Neural progenitor cell (in vitro differentiated cells): ENCODE measurements at regions not wholly inside any gene's neighbourhood (a gene's known extent, or its start where the extent isn't known, plus 50 kb on each side); places are given as distances from the start of the nearest gene placed in this dataset.

Experiments used
- DNase-seq: peaks from one replicate; pipeline ENCODE4 v3.0.0-alpha.2; 2016; ENCODE audit warnings: low spot score
- H2AFZ ChIP-seq: fragments of 200-600 bp; sonication (generic); replicated peaks from 2 replicates; pipeline ENCODE4 v1.6.1; 2016; ENCODE audit warnings: antibody characterized with exemption
- H3F3A ChIP-seq: fragments of 200-600 bp; sonication (generic); 2 replicates; pipeline ENCODE4 v1.6.1; 2016; ENCODE audit warnings: antibody characterized with exemption, low read depth
- H3K27ac ChIP-seq: fragments of 200-600 bp; sonication (generic); 2 replicates; pipeline ENCODE4 v1.5.1; 2016; ENCODE audit warnings: mild to moderate bottlenecking
- H3K27me3 ChIP-seq: fragments of 200-600 bp; sonication (generic); 2 replicates; pipeline ENCODE4 v1.6.1; 2016; ENCODE audit warnings: mild to moderate bottlenecking, moderate library complexity
- H3K36me3 ChIP-seq: fragments of 200-600 bp; sonication (generic); 2 replicates; pipeline ENCODE4 v1.5.1; 2016
- H3K4me1 ChIP-seq: fragments of 200-600 bp; sonication (generic); 2 replicates; pipeline ENCODE4 v1.6.1; 2016; ENCODE audit warnings: mixed run types
- H3K4me2 ChIP-seq: fragments of 200-600 bp; sonication (generic); 2 replicates; pipeline ENCODE4 v1.6.1; 2016
- H3K4me3 ChIP-seq: fragments of 200-600 bp; sonication (generic); 2 replicates; pipeline ENCODE4 v1.5.1; 2016
- H3K79me2 ChIP-seq: fragments of 200-600 bp; sonication (generic); 2 replicates; pipeline ENCODE4 v1.6.1; 2016; ENCODE audit warnings: low read depth
- H3K9ac ChIP-seq: fragments of 200-600 bp; sonication (generic); 2 replicates; pipeline ENCODE4 v1.6.1; 2016
- H3K9me3 ChIP-seq: fragments of 200-600 bp; sonication (generic); 2 replicates; pipeline ENCODE4 v1.5.1; 2016; ENCODE audit warnings: low read depth
- H4K20me1 ChIP-seq: fragments of 200-600 bp; sonication (generic); 2 replicates; pipeline ENCODE4 v1.6.1; 2016; ENCODE audit warnings: low read depth
- H3K27ac Mint-ChIP-seq: 3 replicates; pipeline ENCODE4 v1.8.0; 2021; ENCODE audit warnings: mixed read lengths
- H3K27me3 Mint-ChIP-seq: 2 replicates; pipeline ENCODE4 v1.8.0; 2022; ENCODE audit warnings: low read depth, mild to moderate bottlenecking, inconsistent platforms, moderate library complexity, mixed read lengths; ENCODE audit not compliant: insufficient read depth
- H3K36me3 Mint-ChIP-seq: 3 replicates; pipeline ENCODE4 v1.8.0; 2021; ENCODE audit warnings: mixed read lengths
- H3K4me1 Mint-ChIP-seq: 3 replicates; pipeline ENCODE4 v1.8.0; 2021; ENCODE audit warnings: mixed read lengths
- H3K4me3 Mint-ChIP-seq: 3 replicates; pipeline ENCODE4 v1.8.0; 2021; ENCODE audit warnings: mild to moderate bottlenecking, moderate library complexity, mixed read lengths
- H3K9me3 Mint-ChIP-seq: 3 replicates; pipeline ENCODE4 v1.8.0; 2020; ENCODE audit warnings: mixed read lengths
- CTCF ChIP-seq: fragments of 200-600 bp; sonication (generic); IDR thresholded peaks from 2 replicates; pipeline ENCODE4 v1.5.1; 2017; ENCODE audit warnings: antibody characterized with exemption, mild to moderate bottlenecking
- EZH2 ChIP-seq: fragments of 200-600 bp; sonication (generic); IDR thresholded peaks from 2 replicates; pipeline ENCODE4 v1.6.1; 2017; ENCODE audit warnings: antibody characterized with exemption, mild to moderate bottlenecking, moderate library complexity
- EZH2phosphoT487 ChIP-seq: fragments of 200-600 bp; sonication (generic); IDR thresholded peaks from 2 replicates; pipeline ENCODE4 v1.6.1; 2017; ENCODE audit warnings: antibody characterized with exemption

GRCh38 chr2:219949053-219949452 is 321.6 kb downstream of the SLC4A3 start:
- Histone ChIP-seq H3K27ac (no peak overlapping the region), H3K79me2 (no peaks in the 10 kb centered on the region), H3K9ac (no peak overlapping the region), H3K9me3 (no peaks in the 10 kb centered on the region), H3K4me3 (no peak overlapping the region), H3K36me3 (no peaks in the 10 kb centered on the region), H3K4me1 (no peaks in the 10 kb centered on the region), H2AFZ (no peak overlapping the region), H4K20me1 (no peaks in the 10 kb centered on the region), H3K4me2 (no peak overlapping the region), H3F3A (no peaks in the 10 kb centered on the region), H3K27me3 (no peaks in the 10 kb centered on the region)
- Mint-ChIP-seq H3K9me3 (peaks cover 6% of the 10 kb centered on the region), H3K36me3 (no peaks in the 10 kb centered on the region), H3K27ac (no peak overlapping the region), H3K4me1 (no peaks in the 10 kb centered on the region), H3K27me3 (peaks cover 2% of the 10 kb centered on the region), H3K4me3 (no peak overlapping the region)
- TF ChIP-seq CTCF: no peak
- no peak for TF ChIP-seq EZH2
- no peak for TF ChIP-seq EZH2phosphoT487
- DNase-seq: no peak

- H3K4me1 ChIP-seq: no peaks in the 10 kb centered on the region
- TF ChIP-seq EZH2phosphoT487 (no peak), EZH2 (no peak), CTCF (no peak)
- no peaks in the 10 kb centered on the region for H3K36me3 ChIP-seq
- DNase-seq: no peak
- no peaks in the 10 kb centered on the region for H3F3A ChIP-seq
- Mint-ChIP-seq H3K27me3 (peaks cover 2% of the 10 kb centered on the region), H3K36me3 (no peaks in the 10 kb centered on the region), H3K27ac (no peak overlapping the region), H3K9me3 (peaks cover 9% of the 10 kb centered on the region), H3K4me1 (no peaks in the 10 kb centered on the region), H3K4me3 (no peak overlapping the region)
- no peaks in the 10 kb centered on the region for H3K9me3 ChIP-seq
- H3K27ac ChIP-seq: no peak overlapping the region
- H3K4me2 ChIP-seq: no peak overlapping the region
- H2AFZ ChIP-seq: no peak overlapping the region
- H3K79me2 ChIP-seq: no peaks in the 10 kb centered on the region
- H3K4me3 ChIP-seq: no peak overlapping the region
- H3K27me3 ChIP-seq: no peaks in the 10 kb centered on the region
- no peaks in the 10 kb centered on the region for H4K20me1 ChIP-seq
- no peak overlapping the region for H3K9ac ChIP-seq
These were observed 323.7 kb downstream of the SLC4A3 start for GRCh38 chr2:219951099-219951498.

- H3K4me3 ChIP-seq: no peak overlapping the region
- H3F3A ChIP-seq: no peaks in the 10 kb centered on the region
- Mint-ChIP-seq H3K4me1 (no peaks in the 10 kb centered on the region), H3K4me3 (no peak overlapping the region), H3K27me3 (no peaks in the 10 kb centered on the region), H3K27ac (no peak overlapping the region), H3K9me3 (peaks cover 21% of the 10 kb centered on the region), H3K36me3 (peaks cover 2% of the 10 kb centered on the region)
- H3K9me3 ChIP-seq: no peaks in the 10 kb centered on the region
- H3K27me3 ChIP-seq: no peaks in the 10 kb centered on the region
- no peak overlapping the region for H2AFZ ChIP-seq
- no peaks in the 10 kb centered on the region for H4K20me1 ChIP-seq
- DNase-seq: no peak
- no peak overlapping the region for H3K4me2 ChIP-seq
- no peaks in the 10 kb centered on the region for H3K79me2 ChIP-seq
- TF ChIP-seq EZH2 (no peak), EZH2phosphoT487 (no peak), CTCF (no peak)
- H3K9ac ChIP-seq: no peak overlapping the region
- no peak overlapping the region for H3K27ac ChIP-seq
- no peaks in the 10 kb centered on the region for H3K36me3 ChIP-seq
- H3K4me1 ChIP-seq: no peaks in the 10 kb centered on the region
These were observed 326.9 kb downstream of the SLC4A3 start for GRCh38 chr2:219954331-219954730.
